C4-2B (cell line): ENCODE measurements at regions not wholly inside any gene's neighbourhood (a gene's known extent, or its start where the extent isn't known, plus 50 kb on each side); places are given as distances from the start of the nearest gene placed in this dataset.

Source experiments
- ZFX ChIP-seq: fragments of 450-650 bp; IDR thresholded peaks from 2 replicates; pipeline ENCODE4 v1.6.1; 2017
- TF ChIP-seq, protein P1 (sequence below): fragments of 450-650 bp; conservative IDR thresholded peaks from 2 replicates; pipeline ENCODE4 v1.5.1; 2017; ENCODE audit warnings: mild to moderate bottlenecking

DNA sequence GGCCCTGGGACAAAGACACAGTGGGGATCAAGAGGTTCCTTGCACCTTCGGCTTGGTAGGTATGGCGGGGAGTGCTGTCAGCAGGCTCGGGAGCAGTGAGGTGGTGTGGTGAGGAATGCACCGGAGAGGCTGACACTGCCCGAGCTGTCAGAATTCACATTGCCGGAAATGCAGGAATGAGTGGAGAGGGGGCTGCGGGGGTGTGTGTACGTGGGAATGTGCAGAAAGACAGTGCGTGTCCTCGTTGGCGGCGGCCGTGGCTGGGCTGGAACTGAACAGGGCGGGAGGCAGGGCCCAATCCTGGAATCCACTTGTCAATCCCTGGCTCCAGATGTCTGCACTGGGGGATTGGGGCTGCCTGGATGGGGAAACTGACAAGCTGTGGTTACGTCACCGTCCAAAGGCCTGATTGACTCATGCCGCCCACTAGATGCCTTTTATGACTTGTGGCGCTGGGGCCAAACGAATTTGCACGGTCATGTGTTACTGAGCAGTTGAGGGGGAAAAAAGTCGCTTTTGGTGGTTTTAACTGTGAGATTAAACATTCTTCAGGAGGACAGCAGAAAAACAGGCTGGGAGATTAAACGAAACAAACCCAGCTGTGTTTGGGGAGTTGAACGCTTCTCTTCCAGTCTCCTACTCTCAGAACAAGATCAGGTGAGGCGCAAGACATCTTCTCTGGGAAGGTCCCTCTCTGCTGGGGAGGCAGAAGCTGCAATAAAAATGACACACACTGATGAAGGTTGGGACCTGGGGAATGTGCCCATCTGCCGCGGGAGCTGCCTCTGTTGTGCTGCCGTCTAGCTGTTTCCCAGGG, 189.4 kb upstream of the GLI2 start:
- TF ChIP-seq, protein P1, sequence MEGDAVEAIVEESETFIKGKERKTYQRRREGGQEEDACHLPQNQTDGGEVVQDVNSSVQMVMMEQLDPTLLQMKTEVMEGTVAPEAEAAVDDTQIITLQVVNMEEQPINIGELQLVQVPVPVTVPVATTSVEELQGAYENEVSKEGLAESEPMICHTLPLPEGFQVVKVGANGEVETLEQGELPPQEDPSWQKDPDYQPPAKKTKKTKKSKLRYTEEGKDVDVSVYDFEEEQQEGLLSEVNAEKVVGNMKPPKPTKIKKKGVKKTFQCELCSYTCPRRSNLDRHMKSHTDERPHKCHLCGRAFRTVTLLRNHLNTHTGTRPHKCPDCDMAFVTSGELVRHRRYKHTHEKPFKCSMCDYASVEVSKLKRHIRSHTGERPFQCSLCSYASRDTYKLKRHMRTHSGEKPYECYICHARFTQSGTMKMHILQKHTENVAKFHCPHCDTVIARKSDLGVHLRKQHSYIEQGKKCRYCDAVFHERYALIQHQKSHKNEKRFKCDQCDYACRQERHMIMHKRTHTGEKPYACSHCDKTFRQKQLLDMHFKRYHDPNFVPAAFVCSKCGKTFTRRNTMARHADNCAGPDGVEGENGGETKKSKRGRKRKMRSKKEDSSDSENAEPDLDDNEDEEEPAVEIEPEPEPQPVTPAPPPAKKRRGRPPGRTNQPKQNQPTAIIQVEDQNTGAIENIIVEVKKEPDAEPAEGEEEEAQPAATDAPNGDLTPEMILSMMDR: no peak
- TF ChIP-seq ZFX: no peak
